ENCODE measurements at regions not wholly inside any gene's neighbourhood (a gene's known extent, or its start where the extent isn't known, plus 50 kb on each side); places are given as distances from the start of the nearest gene placed in this dataset.

- no peaks in the 10 kb centered on the region for H3K9me2 ChIP-seq (replicated peaks; ENCODE audit: insufficient read depth, low read length)
- H3K27ac ChIP-seq (ENCODE audit: low read depth, low read length) = no peak overlapping the region
- H3K4me2 ChIP-seq (ENCODE audit: low read depth, low read length, poor library complexity, severe bottlenecking) = no peak overlapping the region
- no peak for TF ChIP-seq EZH2phosphoT487 (conservative IDR thresholded peaks at IDR 0.05; ENCODE audit: low read length)
- TF ChIP-seq CTCF (IDR thresholded peaks at IDR 0.05; ENCODE audit: insufficient read depth, low read length, poor library complexity, severe bottlenecking) = no peak
- H4K20me1 ChIP-seq (ENCODE audit: low read depth, low read length) = no peaks in the 10 kb centered on the region
- no peaks in the 10 kb centered on the region for H3K27me3 ChIP-seq (ENCODE audit: low read length)
- H3K4me3 ChIP-seq (ENCODE audit: insufficient read depth, low read length, poor library complexity, severe bottlenecking) = no peak overlapping the region
- H3F3A ChIP-seq (ENCODE audit: insufficient read depth) = no peaks in the 10 kb centered on the region
- H3K79me2 ChIP-seq (ENCODE audit: insufficient read depth, low read length) = no peaks in the 10 kb centered on the region
- H2AFZ ChIP-seq (ENCODE audit: low read depth, low read length, severe bottlenecking) = no peak overlapping the region
- no peak overlapping the region for H3K9ac ChIP-seq (ENCODE audit: low read length)
- no peaks in the 10 kb centered on the region for H3K36me3 ChIP-seq (ENCODE audit: low read length)
- no peaks in the 10 kb centered on the region for H3K9me3 ChIP-seq (ENCODE audit: insufficient read depth, low read length)
These were observed 541.7 kb upstream of the MDFIC2 start for GRCh38 chr3:70854108-70854507.

GRCh38 chr3:70853161-70853944 lies 540.9 kb upstream of the MDFIC2 start:
- no peaks in the 10 kb centered on the region for H3K9me2 ChIP-seq (replicated peaks; ENCODE audit: insufficient read depth, low read length)
- TF ChIP-seq CTCF (IDR thresholded peaks at IDR 0.05; ENCODE audit: insufficient read depth, low read length, poor library complexity, severe bottlenecking) = no peak
- TF ChIP-seq EZH2phosphoT487 (conservative IDR thresholded peaks at IDR 0.05; ENCODE audit: low read length) = no peak
- no peaks in the 10 kb centered on the region for H3F3A ChIP-seq (ENCODE audit: insufficient read depth)
- no peak overlapping the region for H2AFZ ChIP-seq (ENCODE audit: low read depth, low read length, severe bottlenecking)
- H3K27me3 ChIP-seq (ENCODE audit: low read length) = no peaks in the 10 kb centered on the region
- H3K9me3 ChIP-seq (ENCODE audit: insufficient read depth, low read length) = no peaks in the 10 kb centered on the region
- no peak overlapping the region for H3K9ac ChIP-seq (ENCODE audit: low read length)
- no peaks in the 10 kb centered on the region for H3K36me3 ChIP-seq (ENCODE audit: low read length)
- no peak overlapping the region for H3K27ac ChIP-seq (ENCODE audit: low read depth, low read length)
- no peaks in the 10 kb centered on the region for H4K20me1 ChIP-seq (ENCODE audit: low read depth, low read length)
- H3K4me3 ChIP-seq (ENCODE audit: insufficient read depth, low read length, poor library complexity, severe bottlenecking) = no peak overlapping the region
- no peaks in the 10 kb centered on the region for H3K79me2 ChIP-seq (ENCODE audit: insufficient read depth, low read length)
- H3K4me2 ChIP-seq (ENCODE audit: low read depth, low read length, poor library complexity, severe bottlenecking) = no peak overlapping the region

GRCh38 chr3:70849911-70850699 lies 537.7 kb upstream of the MDFIC2 start:
- Histone ChIP-seq H3K9ac (ENCODE audit: low read length) (no peak overlapping the region), H3K27ac (ENCODE audit: low read depth, low read length) (no peak overlapping the region), H3K4me3 (ENCODE audit: insufficient read depth, low read length, poor library complexity, severe bottlenecking) (no peak overlapping the region), H3K9me2 (replicated peaks; ENCODE audit: insufficient read depth, low read length) (no peaks in the 10 kb centered on the region), H3F3A (ENCODE audit: insufficient read depth) (no peaks in the 10 kb centered on the region), H3K79me2 (ENCODE audit: insufficient read depth, low read length) (no peaks in the 10 kb centered on the region), H2AFZ (ENCODE audit: low read depth, low read length, severe bottlenecking) (no peak overlapping the region), H3K4me2 (ENCODE audit: low read depth, low read length, poor library complexity, severe bottlenecking) (no peak overlapping the region), H4K20me1 (ENCODE audit: low read depth, low read length) (no peaks in the 10 kb centered on the region), H3K36me3 (ENCODE audit: low read length) (no peaks in the 10 kb centered on the region), H3K9me3 (ENCODE audit: insufficient read depth, low read length) (no peaks in the 10 kb centered on the region), H3K27me3 (ENCODE audit: low read length) (no peaks in the 10 kb centered on the region)
- no peak for TF ChIP-seq CTCF (IDR thresholded peaks at IDR 0.05; ENCODE audit: insufficient read depth, low read length, poor library complexity, severe bottlenecking)
- TF ChIP-seq EZH2phosphoT487 (conservative IDR thresholded peaks at IDR 0.05; ENCODE audit: low read length) = no peak

All from SU-DHL-6 (cell line).